Tibial artery (tissue), 4 donors: ENCODE measurements at regions not wholly inside any gene's neighbourhood (a gene's known extent, or its start where the extent isn't known, plus 50 kb on each side); places are given as distances from the start of the nearest gene placed in this dataset.

ENCODE experiments used
- DNase-seq, 2 donors: peaks; one replicate each; pipeline ENCODE4 v3.0.0-alpha.2; 2019
- H3K27ac ChIP-seq, 2 donors: fragments of 200-600 bp; sonication (generic) in 1 of 2; 1 replicate in 1 of 2; 2 replicates in 1 of 2; pipeline ENCODE4 v1.5.1; 2018 to 2019; ENCODE audit warnings: mild to moderate bottlenecking in 1 of 2
- H3K27me3 ChIP-seq, 2 donors: fragments of 200-600 bp; sonication (generic) in 1 of 2; one replicate each; pipeline versions ENCODE4 v1.5.1 to v1.6.0; 2016 to 2019
- H3K36me3 ChIP-seq, 3 donors: fragments of 200-600 bp; sonication (generic) in 2 of 3; one replicate each; pipeline ENCODE4 v1.5.1; 2016 to 2019; ENCODE audit warnings: mild to moderate bottlenecking in 2 of 3
- H3K4me1 ChIP-seq, 4 donors: fragments of 200-600 bp; sonication (generic) in 2 of 4; 1 replicate in 3 of 4; 2 replicates in 1 of 4; pipeline ENCODE4 v1.5.1; 2016 to 2019
- H3K4me3 ChIP-seq, 2 donors: fragments of 200-600 bp; sonication (generic) in 1 of 2; 1 replicate in 1 of 2; 2 replicates in 1 of 2; pipeline ENCODE4 v1.5.1; 2018 to 2019; ENCODE audit warnings: mild to moderate bottlenecking in 2 of 2
- H3K9me3 ChIP-seq, 3 donors: fragments of 200-600 bp; sonication (generic) in 1 of 3; one replicate each; pipeline ENCODE4 v1.5.1; 2016 to 2019
- intact Hi-C: fragments of 100-400 bp; cut with DNase I; formaldehyde crosslinking; loops from one replicate; pipeline ENCODE4 v1.15.0; 2023; ENCODE audit warnings: low total_unique reads
- TF ChIP-seq, protein P1 (sequence below), 2 experiments: fragments of 200-600 bp in 1 of 2; fragments of 450-650 bp in 1 of 2; IDR thresholded peaks; one replicate each; pipeline ENCODE4 v1.5.1; 2017 to 2019; ENCODE audit warnings: antibody characterized with exemption in 2 of 2, mild to moderate bottlenecking in 1 of 2, moderate library complexity in 1 of 2

- H3K27ac ChIP-seq: no peak overlapping the region
- H3K4me3 ChIP-seq: no peak overlapping the region
- intact Hi-C loops: no loop called here
- H3K27me3 ChIP-seq: no peaks in the 10 kb centered on the region
- H3K9me3 ChIP-seq: no peaks in the 10 kb centered on the region
- H3K4me1 ChIP-seq: peaks cover 0 to 29% (median 17%) of the 10 kb centered on the region in 4 donors
- no peak for DNase-seq
- H3K36me3 ChIP-seq: no peaks in the 10 kb centered on the region
- TF ChIP-seq, protein P1, sequence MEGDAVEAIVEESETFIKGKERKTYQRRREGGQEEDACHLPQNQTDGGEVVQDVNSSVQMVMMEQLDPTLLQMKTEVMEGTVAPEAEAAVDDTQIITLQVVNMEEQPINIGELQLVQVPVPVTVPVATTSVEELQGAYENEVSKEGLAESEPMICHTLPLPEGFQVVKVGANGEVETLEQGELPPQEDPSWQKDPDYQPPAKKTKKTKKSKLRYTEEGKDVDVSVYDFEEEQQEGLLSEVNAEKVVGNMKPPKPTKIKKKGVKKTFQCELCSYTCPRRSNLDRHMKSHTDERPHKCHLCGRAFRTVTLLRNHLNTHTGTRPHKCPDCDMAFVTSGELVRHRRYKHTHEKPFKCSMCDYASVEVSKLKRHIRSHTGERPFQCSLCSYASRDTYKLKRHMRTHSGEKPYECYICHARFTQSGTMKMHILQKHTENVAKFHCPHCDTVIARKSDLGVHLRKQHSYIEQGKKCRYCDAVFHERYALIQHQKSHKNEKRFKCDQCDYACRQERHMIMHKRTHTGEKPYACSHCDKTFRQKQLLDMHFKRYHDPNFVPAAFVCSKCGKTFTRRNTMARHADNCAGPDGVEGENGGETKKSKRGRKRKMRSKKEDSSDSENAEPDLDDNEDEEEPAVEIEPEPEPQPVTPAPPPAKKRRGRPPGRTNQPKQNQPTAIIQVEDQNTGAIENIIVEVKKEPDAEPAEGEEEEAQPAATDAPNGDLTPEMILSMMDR (IDR thresholded peaks at IDR 0.05): no peak
These were observed 222.7 kb downstream of the SPRY1 start for GRCh38 chr4:123619326-123619725.

DNA sequence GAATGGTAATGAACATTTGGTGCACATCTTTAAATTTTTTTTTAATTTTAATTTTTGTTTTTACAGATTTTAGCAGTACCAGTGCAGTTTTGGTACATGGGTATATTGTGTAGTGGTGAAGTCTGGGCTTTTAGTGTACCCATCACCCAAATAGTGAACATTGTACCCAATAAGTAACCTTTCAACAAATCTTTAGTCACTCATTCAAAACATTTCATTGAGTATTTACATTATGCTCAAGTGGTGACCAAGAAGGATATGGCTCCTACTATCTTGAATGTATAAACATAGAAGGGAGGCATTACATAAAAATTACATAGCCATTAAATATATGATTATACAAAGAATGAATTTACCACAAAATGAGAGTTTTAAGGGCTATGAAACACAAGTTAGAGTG, 223.3 kb downstream of the SPRY1 start:
- Histone ChIP-seq H3K9me3 (no peaks in the 10 kb centered on the region), H3K27ac (peak overlapping the region; percentile 71 to 73), H3K27me3 (no peaks in the 10 kb centered on the region), H3K36me3 (no peaks in the 10 kb centered on the region), H3K4me1 (peaks cover 0 to 29% (median 17%) of the 10 kb centered on the region in 4 donors), H3K4me3 (no peak overlapping the region)
- TF ChIP-seq, protein P1 (IDR thresholded peaks at IDR 0.05): no peak
- intact Hi-C loops: no loop called here
- DNase-seq: no peak

DNA sequence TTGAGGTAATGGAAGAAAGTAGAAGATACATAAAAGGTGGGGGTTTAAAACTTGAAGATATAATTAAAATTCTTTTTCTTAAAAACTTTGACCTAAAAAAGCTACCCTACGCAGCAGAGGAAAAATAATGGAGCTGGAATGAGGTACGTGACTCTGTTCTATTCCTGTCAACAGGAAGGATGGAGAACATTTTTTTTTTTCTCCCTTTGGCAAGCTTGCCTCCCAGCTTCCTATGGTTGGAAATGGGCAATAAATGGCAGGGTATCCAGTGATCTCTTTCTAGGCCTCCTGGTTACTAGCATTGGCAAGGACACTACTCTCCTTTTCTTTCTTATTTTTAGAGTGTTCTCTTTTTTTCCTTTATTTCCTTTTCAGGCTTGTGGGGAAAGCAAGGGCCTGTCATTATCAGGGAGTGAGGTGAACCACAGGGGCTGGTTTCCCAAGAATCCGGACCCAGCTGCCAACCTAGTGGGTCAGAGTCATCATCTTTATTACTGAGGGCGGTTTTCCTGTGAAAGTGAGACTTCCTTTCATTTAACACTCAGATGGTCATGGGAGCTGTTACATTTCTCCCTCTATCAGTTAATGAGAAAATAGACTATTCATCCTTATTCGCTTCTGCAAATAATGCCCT, 224.6 kb downstream of the SPRY1 start:
- intact Hi-C loops: no loop called here
- no peak overlapping the region for H3K4me3 ChIP-seq
- DNase-seq: peak; percentile 44 to 69
- H3K9me3 ChIP-seq: no peaks in the 10 kb centered on the region
- H3K36me3 ChIP-seq: no peaks in the 10 kb centered on the region
- H3K27ac ChIP-seq: peak overlapping the region; percentile 71 to 73
- H3K4me1 ChIP-seq: peaks cover 0 to 29% (median 17%) of the 10 kb centered on the region in 4 donors
- H3K27me3 ChIP-seq: no peaks in the 10 kb centered on the region
- TF ChIP-seq, protein P1 (IDR thresholded peaks at IDR 0.05): no peak

DNA sequence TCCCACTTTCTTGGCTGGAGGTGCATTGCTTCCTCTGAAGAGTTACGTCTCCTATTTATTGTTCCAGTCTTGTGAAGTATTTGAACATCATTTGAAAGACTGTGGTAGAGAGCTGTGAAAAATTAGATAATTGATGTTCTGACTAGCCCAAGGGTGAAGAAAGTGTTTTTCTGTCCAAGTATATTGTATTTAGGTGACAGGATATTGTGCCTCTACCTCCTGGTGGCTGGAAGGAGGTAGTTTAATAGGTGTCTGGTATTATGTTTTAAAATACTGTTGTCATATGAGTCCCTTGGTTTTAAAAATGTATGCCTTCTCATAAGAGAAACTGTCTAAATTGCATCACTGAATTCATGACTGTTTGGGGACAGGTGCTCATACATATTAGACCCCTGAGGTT, 226.0 kb downstream of the SPRY1 start:
- H3K4me1 ChIP-seq: peaks cover 0 to 22% (median 8%) of the 10 kb centered on the region in 4 donors
- no peaks in the 10 kb centered on the region for H3K36me3 ChIP-seq

DNA sequence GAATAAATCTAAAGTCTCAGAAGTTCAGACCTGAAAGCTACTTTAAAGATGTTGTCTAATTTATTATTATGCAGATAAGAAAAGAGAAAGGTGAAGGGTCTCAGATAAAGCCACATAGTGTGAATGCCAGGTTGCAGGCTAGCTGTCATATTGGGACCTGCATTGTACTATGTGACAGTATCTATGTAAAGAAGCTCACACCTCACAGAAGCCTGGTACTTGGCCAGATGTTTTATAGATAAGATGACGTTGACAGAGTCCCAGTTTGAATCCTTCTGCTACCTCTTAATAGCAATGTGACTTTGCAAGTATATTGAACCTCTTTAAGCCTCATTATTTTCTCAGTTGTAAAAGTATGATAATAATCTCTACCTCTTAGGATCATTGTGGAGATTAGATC, 227.0 kb downstream of the SPRY1 start:
- Histone ChIP-seq H3K4me1 (peaks cover 0 to 22% (median 8%) of the 10 kb centered on the region in 4 donors), H3K27ac (no peak overlapping the region), H3K27me3 (no peaks in the 10 kb centered on the region), H3K4me3 (no peak overlapping the region), H3K9me3 (no peaks in the 10 kb centered on the region), H3K36me3 (no peaks in the 10 kb centered on the region)
- TF ChIP-seq, protein P1 (IDR thresholded peaks at IDR 0.05): no peak
- intact Hi-C loops: no loop called here
- no peak for DNase-seq

More for the DNA sequence above, 226.0 kb downstream of the SPRY1 start:
- DNase-seq: no peak
- Histone ChIP-seq H3K27ac (no peak overlapping the region), H3K4me3 (no peak overlapping the region), H3K27me3 (no peaks in the 10 kb centered on the region), H3K9me3 (no peaks in the 10 kb centered on the region)
- intact Hi-C loops: no loop called here
- TF ChIP-seq, protein P1 (IDR thresholded peaks at IDR 0.05): no peak
